NOMO-1 treated with DMSO at 0.1 percent for 48 hours (cell line): ENCODE measurements at regions not wholly inside any gene's neighbourhood (a gene's known extent, or its start where the extent isn't known, plus 50 kb on each side); places are given as distances from the start of the nearest gene placed in this dataset.
"Not testable (repeated sequence)": the region's sequence is repeated elsewhere in the genome, so short reads cannot be mapped to it uniquely, and the experiment has no call there.

Experiments used
- DNase-seq: peaks from one replicate; lab custom pipeline; 2025; ENCODE audit not compliant: unreplicated experiment; lab: John Stamatoyannopoulos, UW

- DNase-seq: no peak
Measured at GRCh38 chr2:190584980-190585661, 50.6 kb upstream of the NEMP2 start.

GRCh38 chr2:190587106-190587505, 52.6 kb upstream of the NEMP2 start:
- no peak for DNase-seq

- no peak for DNase-seq
Measured at GRCh38 chr2:190589008-190589407, 54.5 kb upstream of the NEMP2 start.

GRCh38 chr2:190591437-190591836, 56.9 kb upstream of the NEMP2 start:
- DNase-seq: no peak

GRCh38 chr2:190592831-190593230, 56.1 kb upstream of the NAB1 start:
- no peak for DNase-seq

- not testable (repeated sequence) for DNase-seq
Measured at GRCh38 chr2:190595879-190596278, 53.0 kb upstream of the NAB1 start.

GRCh38 chr2:190596993-190597392, 51.9 kb upstream of the NAB1 start:
- no peak for DNase-seq

GRCh38 chr2:190598621-190599020, 50.3 kb upstream of the NAB1 start:
- DNase-seq: no peak

- DNase-seq: peak; percentile 42
Measured at GRCh38 chr2:190599073-190599472, 49.8 kb upstream of the NAB1 start.
